Esophagus muscularis mucosa (tissue), 4 donors: ENCODE measurements at regions not wholly inside any gene's neighbourhood (a gene's known extent, or its start where the extent isn't known, plus 50 kb on each side); places are given as distances from the start of the nearest gene placed in this dataset.
"Not testable (repeated sequence)": the region's sequence is repeated elsewhere in the genome, so short reads cannot be mapped to it uniquely, and the experiment has no call there.

Experiments used
- DNase-seq: peaks from one replicate; pipeline ENCODE4 v3.0.0-alpha.2; 2017; ENCODE audit errors: extremely low spot score
- H3K27ac ChIP-seq, 4 donors: fragments of 200-600 bp; sonication (generic); replicated peaks in 1 of 4; 1 replicate in 3 of 4; 2 replicates in 1 of 4; pipeline ENCODE4 v1.5.1; 2016 to 2019; ENCODE audit warnings: mild to moderate bottlenecking in 1 of 4
- H3K27me3 ChIP-seq, 4 donors: fragments of 200-600 bp; sonication (generic); one replicate each; pipeline versions ENCODE4 v1.5.1 to v1.6.0; 2016 to 2019
- H3K36me3 ChIP-seq, 4 donors: fragments of 200-600 bp; sonication (generic); one replicate each; pipeline ENCODE4 v1.5.1; 2016 to 2019
- H3K4me1 ChIP-seq, 4 donors: fragments of 200-600 bp; sonication (generic); one replicate each; pipeline ENCODE4 v1.5.1; 2016 to 2019
- H3K4me3 ChIP-seq, 4 donors: fragments of 200-600 bp; sonication (generic); 1 replicate in 2 of 4; 2 replicates in 2 of 4; pipeline ENCODE4 v1.5.1; 2016 to 2019; ENCODE audit warnings: mild to moderate bottlenecking in 4 of 4, moderate library complexity in 1 of 4
- H3K9me3 ChIP-seq, 4 donors: fragments of 200-600 bp; sonication (generic); 1 replicate in 3 of 4; 2 replicates in 1 of 4; pipeline ENCODE4 v1.5.1; 2016 to 2019
- EP300 ChIP-seq: sonication (generic); formaldehyde crosslinking; IDR thresholded peaks from one replicate; pipeline ENCODE4 v1.6.1; 2017; ENCODE audit warnings: antibody characterized with exemption
- POLR2A ChIP-seq: fragments of 450-650 bp; IDR thresholded peaks from one replicate; pipeline ENCODE4 v1.6.1; 2017; ENCODE audit warnings: antibody characterized with exemption, moderate library complexity, mild to moderate bottlenecking, low read depth
- POLR2AphosphoS5 ChIP-seq, 2 donors: sonication (generic); formaldehyde crosslinking; IDR thresholded peaks; one replicate each; pipeline ENCODE4 v1.6.1; 2017; ENCODE audit warnings: antibody characterized with exemption in 2 of 2
- WGBS: methylation state at CpG from one replicate; pipeline ENCODE4 v1.1.5; 2018; 5-methylcytosine and 5-hydroxymethylcytosine counted together
- intact Hi-C: fragments of 100-400 bp; cut with DNase I; formaldehyde crosslinking; loops from one replicate; pipeline ENCODE4 v1.15.1; 2023
- TF ChIP-seq, protein P1 (sequence below), 3 experiments: fragments of 200-600 bp in 2 of 3; fragments of 450-650 bp in 1 of 3; sonication (generic) in 2 of 3; IDR thresholded peaks; one replicate each; pipeline ENCODE4 v1.5.1; 2017 to 2019; ENCODE audit warnings: antibody characterized with exemption in 3 of 3, mild to moderate bottlenecking in 2 of 3, moderate library complexity in 1 of 3

DNA sequence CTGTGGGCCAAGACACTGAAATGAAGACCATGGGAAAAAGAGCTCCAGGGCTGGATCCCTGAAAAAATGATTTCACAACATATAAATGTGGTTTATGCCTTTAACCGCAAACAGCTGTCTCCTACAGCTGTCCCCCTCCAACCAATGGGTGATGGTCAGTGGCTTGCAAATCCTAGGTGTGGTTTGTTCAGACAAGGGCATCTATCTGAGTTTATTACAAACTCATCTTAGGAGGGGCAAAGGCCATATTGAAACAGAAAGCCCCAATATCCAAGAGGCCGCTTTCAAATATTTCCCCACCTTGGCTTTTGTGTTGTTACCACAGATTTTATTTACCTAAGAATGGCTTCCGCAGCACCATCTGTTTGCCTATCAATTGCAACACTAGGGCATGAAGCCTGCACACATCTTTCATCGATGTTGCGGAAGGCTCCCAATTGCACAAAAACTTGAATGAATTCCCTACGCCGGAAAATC is 503.6 kb upstream of the AMELY start:
- no peaks in the 10 kb centered on the region for H3K27me3 ChIP-seq
- no CpG with 5 or more reads among the region's 7 CpGs for WGBS
- H3K9me3 ChIP-seq: no peaks in the 10 kb centered on the region

DNA sequence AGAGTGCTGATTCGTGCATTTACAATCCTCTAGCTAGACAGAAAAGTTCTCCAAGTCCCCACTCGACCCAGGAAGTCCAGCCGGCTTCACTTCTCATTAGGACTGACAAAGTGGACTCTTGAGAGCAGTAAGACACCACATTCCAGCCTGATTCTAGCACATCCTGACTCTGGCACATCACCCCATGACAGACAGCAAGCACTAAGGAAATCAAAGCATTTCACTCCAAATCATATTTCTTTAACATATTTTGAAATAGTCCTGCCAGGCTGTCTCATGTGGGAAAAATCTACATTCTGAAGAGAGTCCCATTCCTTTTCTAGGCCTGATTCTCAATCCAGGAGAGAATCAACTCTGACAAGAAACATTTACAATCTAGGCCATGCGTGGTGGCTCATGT is 478.5 kb upstream of the AMELY start:
- no peaks in the 10 kb centered on the region for H3K4me1 ChIP-seq
- H3K9me3 ChIP-seq: peaks cover 0 to 11% (median 5%) of the 10 kb centered on the region in 4 donors
- intact Hi-C loops: no loop called here
- no peak overlapping the region for H3K27ac ChIP-seq
- H3K36me3 ChIP-seq: no peaks in the 10 kb centered on the region
- no peak for DNase-seq
- H3K27me3 ChIP-seq: no peaks in the 10 kb centered on the region
- TF ChIP-seq EP300 (no peak), POLR2A (no peak)
- TF ChIP-seq, protein P1, sequence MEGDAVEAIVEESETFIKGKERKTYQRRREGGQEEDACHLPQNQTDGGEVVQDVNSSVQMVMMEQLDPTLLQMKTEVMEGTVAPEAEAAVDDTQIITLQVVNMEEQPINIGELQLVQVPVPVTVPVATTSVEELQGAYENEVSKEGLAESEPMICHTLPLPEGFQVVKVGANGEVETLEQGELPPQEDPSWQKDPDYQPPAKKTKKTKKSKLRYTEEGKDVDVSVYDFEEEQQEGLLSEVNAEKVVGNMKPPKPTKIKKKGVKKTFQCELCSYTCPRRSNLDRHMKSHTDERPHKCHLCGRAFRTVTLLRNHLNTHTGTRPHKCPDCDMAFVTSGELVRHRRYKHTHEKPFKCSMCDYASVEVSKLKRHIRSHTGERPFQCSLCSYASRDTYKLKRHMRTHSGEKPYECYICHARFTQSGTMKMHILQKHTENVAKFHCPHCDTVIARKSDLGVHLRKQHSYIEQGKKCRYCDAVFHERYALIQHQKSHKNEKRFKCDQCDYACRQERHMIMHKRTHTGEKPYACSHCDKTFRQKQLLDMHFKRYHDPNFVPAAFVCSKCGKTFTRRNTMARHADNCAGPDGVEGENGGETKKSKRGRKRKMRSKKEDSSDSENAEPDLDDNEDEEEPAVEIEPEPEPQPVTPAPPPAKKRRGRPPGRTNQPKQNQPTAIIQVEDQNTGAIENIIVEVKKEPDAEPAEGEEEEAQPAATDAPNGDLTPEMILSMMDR (IDR thresholded peaks at IDR 0.05): no peak
- WGBS: no CpG with 5 or more reads among the region's 4 CpGs
- H3K4me3 ChIP-seq: no peak overlapping the region

More for the DNA sequence above, 503.6 kb upstream of the AMELY start:
- Histone ChIP-seq H3K27ac (no peak overlapping the region), H3K4me1 (no peaks in the 10 kb centered on the region), H3K4me3 (no peak overlapping the region), H3K36me3 (no peaks in the 10 kb centered on the region)
- intact Hi-C loops: no loop called here
- TF ChIP-seq, protein P1 (IDR thresholded peaks at IDR 0.05): no peak
- TF ChIP-seq POLR2A (no peak), POLR2AphosphoS5 (IDR thresholded peaks at IDR 0.05) (no peak), EP300 (no peak)
- DNase-seq: no peak

DNA sequence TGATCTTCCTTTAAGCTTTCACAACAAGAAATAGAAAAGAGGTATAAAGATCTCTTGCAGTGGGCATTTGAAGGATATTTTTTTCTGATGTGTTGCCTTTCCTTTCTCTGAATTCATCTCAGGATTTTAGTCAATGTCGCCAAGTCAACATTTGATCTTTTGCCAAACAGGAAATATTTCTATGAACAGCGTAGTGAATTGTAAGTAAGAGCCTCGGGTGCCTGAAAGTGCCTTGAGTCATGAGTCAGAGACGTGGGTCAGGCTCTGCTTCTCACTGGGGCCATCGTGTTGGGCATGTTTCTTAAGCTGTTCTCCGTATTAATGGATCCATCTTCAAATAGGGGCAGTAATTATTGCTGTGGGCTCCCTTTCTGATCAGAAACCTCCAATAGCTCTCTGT is 471.4 kb upstream of the AMELY start:
- Histone ChIP-seq H3K4me1 (no peaks in the 10 kb centered on the region), H3K4me3 (no peak overlapping the region), H3K36me3 (no peaks in the 10 kb centered on the region), H3K27ac (no peak overlapping the region), H3K9me3 (no peaks in the 10 kb centered on the region), H3K27me3 (no peaks in the 10 kb centered on the region)
- intact Hi-C loops: no loop called here
- no CpG with 5 or more reads among the region's 6 CpGs for WGBS
- TF ChIP-seq, protein P1 (IDR thresholded peaks at IDR 0.05): no peak
- no peak for TF ChIP-seq EP300
- no peak for TF ChIP-seq POLR2A
- no peak for TF ChIP-seq POLR2AphosphoS5 (IDR thresholded peaks at IDR 0.05)
- no peak for DNase-seq

DNA sequence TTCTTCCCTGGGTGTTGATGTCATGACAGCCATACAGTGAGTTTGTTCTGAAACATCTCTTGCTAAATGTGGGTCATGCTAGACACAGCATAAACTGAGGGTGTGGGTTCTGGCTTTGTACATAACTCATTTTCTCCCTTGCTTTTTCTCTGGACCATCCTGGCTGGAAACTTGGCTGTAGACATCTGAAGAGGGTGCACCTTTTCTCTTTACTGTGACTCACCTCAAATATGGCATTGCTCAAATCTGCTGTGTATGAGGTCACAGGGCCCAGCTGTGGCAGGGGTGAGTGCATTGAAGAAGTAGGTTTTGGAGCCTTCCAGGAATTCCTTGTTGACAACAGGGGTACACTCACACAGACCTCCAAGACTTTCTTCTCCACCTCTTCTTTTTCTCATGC is 465.5 kb upstream of the AMELY start:
- H3K27me3 ChIP-seq: no peaks in the 10 kb centered on the region
- H3K4me3 ChIP-seq: no peak overlapping the region
- no peak overlapping the region for H3K27ac ChIP-seq
- DNase-seq: no peak
- TF ChIP-seq EP300 (no peak), POLR2AphosphoS5 (IDR thresholded peaks at IDR 0.05) (no peak), POLR2A (no peak)
- TF ChIP-seq, protein P1 (IDR thresholded peaks at IDR 0.05): no peak
- no peaks in the 10 kb centered on the region for H3K4me1 ChIP-seq
- intact Hi-C loops: no loop called here
- peaks cover 0 to 40% (median 0%) of the 10 kb centered on the region in 4 donors for H3K36me3 ChIP-seq
- H3K9me3 ChIP-seq: no peaks in the 10 kb centered on the region

DNA sequence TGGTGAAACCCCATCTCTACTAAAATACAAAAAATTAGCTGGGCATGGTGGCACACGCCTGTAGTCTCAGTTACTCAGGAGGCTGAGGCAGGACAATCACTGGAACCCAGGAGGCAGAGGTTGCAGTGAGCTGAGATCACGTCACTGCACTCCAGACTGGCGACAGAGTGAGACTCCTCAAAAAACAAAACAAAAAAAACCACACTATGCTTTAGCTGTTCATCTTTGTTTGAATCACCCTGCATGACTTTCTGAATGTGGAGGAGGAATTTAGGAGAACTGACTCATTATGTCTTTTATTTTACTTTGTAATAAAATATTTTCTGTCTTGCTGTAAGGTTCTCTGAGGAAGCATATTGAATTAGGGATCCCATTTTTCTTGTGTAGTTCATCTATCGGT is 462.9 kb upstream of the AMELY start:
- H3K27me3 ChIP-seq, H3K4me3 ChIP-seq, H3K4me1 ChIP-seq, H3K9me3 ChIP-seq, intact Hi-C loops, DNase-seq, H3K27ac ChIP-seq: not testable (repeated sequence)
- no CpG with 5 or more reads among the region's 4 CpGs for WGBS
- peaks cover 0 to 52% (median 0%) of the 10 kb centered on the region in 4 donors for H3K36me3 ChIP-seq

DNA sequence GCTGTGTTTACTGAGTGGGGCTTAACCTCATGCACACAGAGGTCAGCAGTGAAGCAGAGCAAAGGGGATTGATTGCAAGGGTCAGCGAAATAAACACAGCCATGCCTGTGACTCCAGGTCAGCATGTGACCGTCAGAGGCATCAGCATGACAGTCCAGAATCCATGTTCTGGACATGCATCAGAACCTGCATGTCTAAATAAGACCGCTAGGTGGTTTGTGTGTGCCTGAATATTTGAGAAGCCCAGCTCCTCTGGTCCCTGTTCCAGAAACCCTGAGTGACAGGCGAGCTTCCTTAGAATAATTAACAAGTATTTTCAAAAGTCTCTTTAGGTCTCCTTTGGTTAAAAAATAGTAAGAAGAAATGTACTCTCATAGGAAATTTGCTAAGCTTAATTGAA is 460.4 kb upstream of the AMELY start:
- H3K4me3 ChIP-seq, DNase-seq, intact Hi-C loops, H3K9me3 ChIP-seq, H3K27ac ChIP-seq, H3K4me1 ChIP-seq, H3K27me3 ChIP-seq: not testable (repeated sequence)
- peaks cover 0 to 54% (median 0%) of the 10 kb centered on the region in 4 donors for H3K36me3 ChIP-seq
- WGBS: no CpG with 5 or more reads among the region's 4 CpGs

DNA sequence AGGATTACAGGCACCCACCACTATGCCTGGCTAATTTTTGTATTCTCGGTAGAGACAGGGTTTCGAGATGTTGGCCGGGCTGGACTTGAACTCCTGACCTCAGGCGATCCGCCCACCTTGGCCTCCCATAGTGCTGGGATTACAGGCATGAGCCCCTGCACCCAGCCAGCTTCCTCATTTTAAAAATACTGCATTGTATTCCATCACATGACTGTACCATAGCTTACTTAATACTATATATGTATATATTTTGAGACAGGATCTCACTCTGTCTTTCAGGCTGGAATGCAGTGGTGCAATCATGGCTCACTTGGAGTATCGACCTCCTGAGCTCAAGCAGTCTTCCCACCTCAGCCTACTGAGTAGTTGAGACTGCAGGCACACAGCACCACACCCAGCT is 459.5 kb upstream of the AMELY start:
- DNase-seq, H3K9me3 ChIP-seq, H3K27me3 ChIP-seq, intact Hi-C loops, H3K4me3 ChIP-seq, H3K27ac ChIP-seq, H3K4me1 ChIP-seq: not testable (repeated sequence)
- WGBS: no CpG with 5 or more reads among the region's 6 CpGs
- H3K36me3 ChIP-seq: peaks cover 0 to 45% (median 0%) of the 10 kb centered on the region in 4 donors
